ENCODE measurements at regions not wholly inside any gene's neighbourhood (a gene's known extent, or its start where the extent isn't known, plus 50 kb on each side); places are given as distances from the start of the nearest gene placed in this dataset.

- TF ChIP-seq, protein P1, sequence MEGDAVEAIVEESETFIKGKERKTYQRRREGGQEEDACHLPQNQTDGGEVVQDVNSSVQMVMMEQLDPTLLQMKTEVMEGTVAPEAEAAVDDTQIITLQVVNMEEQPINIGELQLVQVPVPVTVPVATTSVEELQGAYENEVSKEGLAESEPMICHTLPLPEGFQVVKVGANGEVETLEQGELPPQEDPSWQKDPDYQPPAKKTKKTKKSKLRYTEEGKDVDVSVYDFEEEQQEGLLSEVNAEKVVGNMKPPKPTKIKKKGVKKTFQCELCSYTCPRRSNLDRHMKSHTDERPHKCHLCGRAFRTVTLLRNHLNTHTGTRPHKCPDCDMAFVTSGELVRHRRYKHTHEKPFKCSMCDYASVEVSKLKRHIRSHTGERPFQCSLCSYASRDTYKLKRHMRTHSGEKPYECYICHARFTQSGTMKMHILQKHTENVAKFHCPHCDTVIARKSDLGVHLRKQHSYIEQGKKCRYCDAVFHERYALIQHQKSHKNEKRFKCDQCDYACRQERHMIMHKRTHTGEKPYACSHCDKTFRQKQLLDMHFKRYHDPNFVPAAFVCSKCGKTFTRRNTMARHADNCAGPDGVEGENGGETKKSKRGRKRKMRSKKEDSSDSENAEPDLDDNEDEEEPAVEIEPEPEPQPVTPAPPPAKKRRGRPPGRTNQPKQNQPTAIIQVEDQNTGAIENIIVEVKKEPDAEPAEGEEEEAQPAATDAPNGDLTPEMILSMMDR (IDR thresholded peaks at IDR 0.05): no peak
- no peak overlapping the region for H3K27ac ChIP-seq
Measured at GRCh38 chr12:67765776-67766766, 117.5 kb downstream of the DYRK2 start.

DNA sequence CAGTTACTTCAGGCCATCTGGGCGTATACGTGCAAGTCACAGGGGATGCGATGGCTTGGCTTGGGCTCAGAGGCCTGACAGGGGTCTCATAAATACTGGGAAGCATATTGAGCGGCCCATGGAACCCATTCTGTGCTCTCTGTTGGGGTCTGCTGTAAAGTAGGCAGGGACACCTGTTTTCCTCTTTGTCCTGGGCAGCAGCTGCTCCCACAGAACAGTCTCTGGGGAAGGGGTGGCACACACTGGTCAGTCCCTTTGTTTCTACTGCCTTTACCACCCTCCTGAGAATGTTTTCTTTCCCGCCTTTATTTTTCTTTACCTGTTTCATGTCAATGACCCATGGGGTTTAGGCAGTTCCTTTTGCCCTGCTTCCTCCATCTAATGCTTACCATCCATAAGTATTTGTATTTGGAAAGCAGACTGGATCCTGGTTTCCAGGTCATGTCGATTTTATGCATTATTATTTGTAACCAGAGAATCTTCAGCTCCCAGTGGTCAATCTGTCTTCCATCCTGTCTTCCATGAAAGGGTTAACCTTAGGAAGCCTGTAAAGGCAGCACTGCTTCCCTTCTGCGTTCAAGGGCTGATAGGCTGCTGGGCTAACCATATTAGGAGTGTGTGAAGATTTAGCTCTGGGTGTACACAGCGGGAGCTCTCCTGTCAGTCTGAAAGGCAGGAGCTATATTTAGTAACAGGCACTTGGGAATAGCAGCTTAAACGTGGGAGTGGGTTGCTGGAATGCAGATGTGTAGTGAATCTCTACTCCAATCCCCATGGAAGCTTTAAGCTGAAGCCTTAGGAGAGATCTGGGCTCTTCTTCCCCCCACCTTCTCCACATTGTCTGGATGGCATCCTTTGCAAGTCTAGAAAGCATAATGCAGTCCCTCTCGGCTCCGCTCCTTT, 124.0 kb downstream of the DYRK2 start:
- TF ChIP-seq, protein P1 (IDR thresholded peaks at IDR 0.05): no peak
- TF ChIP-seq ZFX (IDR thresholded peaks at IDR 0.05; ENCODE audit: borderline replicate concordance): no peak
- H3K27ac ChIP-seq: no peak overlapping the region

DNA sequence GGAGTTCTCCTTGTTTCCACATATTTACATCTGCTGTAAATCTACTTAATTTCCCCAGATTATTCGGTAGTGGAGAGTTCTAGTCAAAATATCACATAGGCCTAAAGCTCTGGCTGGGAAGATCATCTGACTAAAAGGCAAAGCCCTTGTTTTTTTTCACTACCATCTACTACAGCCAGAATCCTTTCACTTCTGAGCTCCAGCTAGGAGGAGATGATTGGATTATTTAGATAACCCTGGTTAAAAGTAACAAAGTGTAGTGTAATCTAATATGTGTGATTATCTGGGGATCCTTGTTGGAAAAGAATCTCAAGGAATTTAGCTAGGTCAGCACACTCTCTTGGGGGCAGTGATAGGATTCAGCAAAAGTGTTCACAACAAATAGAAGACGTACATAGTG, 125.4 kb downstream of the DYRK2 start:
- TF ChIP-seq, protein P1 (IDR thresholded peaks at IDR 0.05): no peak
- TF ChIP-seq ZFX (IDR thresholded peaks at IDR 0.05; ENCODE audit: borderline replicate concordance): no peak
- H3K27ac ChIP-seq: no peak overlapping the region

GRCh38 chr12:67774983-67775587, 126.5 kb downstream of the DYRK2 start:
- TF ChIP-seq, protein P1 (IDR thresholded peaks at IDR 0.05): no peak
- TF ChIP-seq ZFX (IDR thresholded peaks at IDR 0.05; ENCODE audit: borderline replicate concordance): no peak
- no peak overlapping the region for H3K27ac ChIP-seq

DNA sequence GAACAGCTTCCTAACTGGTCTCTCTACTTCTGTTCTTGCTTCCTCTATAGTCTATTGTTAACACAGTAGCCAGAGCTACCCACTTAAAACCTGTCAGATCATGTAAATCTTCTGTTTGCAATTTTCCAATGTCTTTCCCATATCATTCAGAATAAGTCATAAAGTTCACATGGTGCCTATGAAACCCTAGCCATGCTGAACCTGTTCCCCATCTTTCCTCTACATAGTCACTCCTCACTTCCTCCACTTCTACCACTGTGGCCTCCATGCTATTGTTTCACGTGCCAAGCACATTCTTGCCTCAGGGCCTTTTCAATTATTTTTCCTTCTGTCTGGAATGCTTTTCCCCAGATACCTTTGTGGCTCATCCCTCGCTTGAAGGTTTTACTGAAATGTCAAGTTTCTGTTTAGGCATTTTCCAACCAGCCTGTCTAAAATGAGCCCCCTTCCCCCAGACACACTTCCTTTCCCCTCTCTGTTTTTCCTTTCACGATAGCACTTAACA, 132.1 kb downstream of the DYRK2 start:
- TF ChIP-seq, protein P1 (IDR thresholded peaks at IDR 0.05): no peak
- TF ChIP-seq ZFX (IDR thresholded peaks at IDR 0.05; ENCODE audit: borderline replicate concordance): no peak

GRCh38 chr12:67782573-67782972, 134.0 kb downstream of the DYRK2 start:
- H3K27ac ChIP-seq: no peak overlapping the region
- TF ChIP-seq, protein P1 (IDR thresholded peaks at IDR 0.05): no peak
- no peak for TF ChIP-seq ZFX (IDR thresholded peaks at IDR 0.05; ENCODE audit: borderline replicate concordance)

More for the DNA sequence above, 132.1 kb downstream of the DYRK2 start:
- H3K27ac ChIP-seq: no peak overlapping the region

Measured in 22Rv1 (cell line).